NCI-H1930 (cell line): ENCODE measurements at regions not wholly inside any gene's neighbourhood (a gene's known extent, or its start where the extent isn't known, plus 50 kb on each side); places are given as distances from the start of the nearest gene placed in this dataset.
"Not testable (repeated sequence)": the region's sequence is repeated elsewhere in the genome, so short reads cannot be mapped to it uniquely, and the experiment has no call there.

ENCODE experiments used
- DNase-seq, 2 experiments: peaks; one replicate each; lab custom pipeline; 2025; lab: John Stamatoyannopoulos, UW

DNA sequence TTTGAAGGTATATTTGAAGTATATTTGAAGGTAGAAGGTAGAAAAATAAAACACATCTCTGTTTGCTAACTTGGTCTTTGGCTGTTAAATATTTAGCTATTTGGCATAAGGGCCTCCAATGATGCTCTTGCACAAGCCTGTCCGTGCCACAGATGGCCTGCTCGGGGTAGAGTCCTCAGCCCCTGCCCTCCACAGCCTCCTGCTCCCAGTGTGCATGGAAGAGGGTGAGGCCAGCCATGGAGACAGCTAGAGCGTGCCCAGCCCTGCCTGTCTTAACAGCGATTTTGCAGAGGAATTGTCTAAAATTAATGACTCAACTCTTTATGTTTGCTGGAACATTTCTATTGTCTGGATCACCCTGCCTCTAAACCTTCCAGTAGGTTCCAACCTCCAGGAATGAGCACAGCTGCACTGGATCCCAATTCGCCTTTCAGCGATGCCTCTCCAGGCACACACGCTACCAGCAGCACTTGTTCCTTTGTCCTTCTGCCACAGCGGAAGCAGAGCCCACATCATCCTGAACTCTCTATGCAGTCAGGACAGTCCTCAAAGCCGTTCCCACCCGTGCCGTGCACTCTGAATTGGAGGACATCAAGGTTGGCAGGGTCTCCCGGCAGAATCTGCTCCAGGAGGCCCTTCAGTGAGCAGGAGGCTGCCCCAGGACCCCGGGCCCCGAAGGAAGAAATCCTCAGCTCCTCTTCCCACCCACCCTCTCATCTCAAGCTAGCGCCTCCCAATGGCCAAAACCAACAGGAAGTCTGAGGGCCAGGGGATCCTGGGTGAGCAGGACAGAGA lies 254.0 kb upstream of the IRX1 start:
- no peak for DNase-seq

DNA sequence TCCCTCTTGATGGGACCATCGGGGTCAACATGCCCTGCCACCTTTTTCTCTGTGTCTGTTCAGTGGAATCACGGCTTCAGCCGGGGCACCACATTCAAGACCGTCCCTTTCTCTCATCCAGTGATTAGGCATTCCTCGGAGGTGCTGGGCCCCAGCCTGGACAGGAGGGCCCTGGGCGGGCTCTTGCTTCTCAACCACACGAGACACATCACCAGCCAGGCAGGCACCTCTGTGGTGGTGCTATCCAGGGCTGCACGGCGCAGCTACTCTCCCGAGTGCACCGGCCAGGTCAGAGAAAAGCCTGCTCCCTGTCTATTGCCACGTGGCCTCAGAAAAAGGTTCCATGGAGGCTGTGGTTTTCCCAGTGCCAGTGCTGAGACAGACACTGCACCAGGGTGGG lies 255.2 kb upstream of the IRX1 start:
- no peak for DNase-seq

DNA sequence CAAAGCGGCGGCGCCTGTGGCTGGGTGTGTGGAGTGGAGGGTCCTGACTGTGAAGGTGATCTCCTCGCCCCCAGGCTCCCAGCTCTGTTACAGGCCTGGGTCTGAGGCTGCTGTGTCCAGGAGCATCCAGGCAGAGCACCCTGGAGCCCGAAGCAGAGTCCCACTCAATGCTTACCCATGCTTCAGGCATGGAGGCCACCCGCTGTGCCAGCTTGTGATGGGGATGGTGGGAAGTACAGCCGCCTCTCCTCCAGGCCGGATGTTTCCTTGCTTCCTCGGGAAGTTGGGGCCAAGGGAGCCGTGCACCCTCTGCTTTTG lies 255.9 kb upstream of the IRX1 start:
- no peak for DNase-seq

DNA sequence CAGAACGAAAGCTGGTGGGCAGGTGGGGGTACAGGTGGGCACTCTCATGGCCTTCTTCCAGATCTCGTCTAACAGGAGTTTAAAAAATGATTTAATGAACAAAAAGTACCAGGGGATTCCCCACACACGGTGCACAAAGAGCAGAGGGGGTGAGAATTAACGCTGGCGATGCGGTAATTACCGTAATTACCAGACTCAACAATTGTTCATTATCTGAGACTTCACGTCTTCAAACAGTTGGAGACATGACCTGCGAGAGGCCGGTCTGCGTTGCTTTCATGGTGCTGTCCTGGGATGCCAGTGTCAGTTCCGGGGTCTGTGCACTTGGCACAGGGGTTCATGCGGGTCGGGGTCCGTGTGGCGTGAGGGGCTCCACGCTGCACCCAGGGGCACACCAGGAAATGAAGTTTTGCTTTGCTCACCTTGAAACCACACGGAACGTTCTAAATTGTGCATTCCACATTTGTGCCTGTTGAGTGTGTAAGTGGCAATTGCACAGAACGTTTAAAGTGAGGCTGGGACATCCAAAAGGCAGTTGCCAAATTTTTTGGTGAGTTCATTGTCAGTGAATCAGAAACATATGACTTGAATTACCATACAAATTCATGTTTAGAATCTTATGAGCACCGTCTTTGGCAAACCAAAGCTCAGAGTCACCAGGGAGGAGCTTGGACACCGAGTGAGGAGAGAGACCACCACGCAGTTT lies 256.4 kb upstream of the IRX1 start:
- no peak for DNase-seq

DNA sequence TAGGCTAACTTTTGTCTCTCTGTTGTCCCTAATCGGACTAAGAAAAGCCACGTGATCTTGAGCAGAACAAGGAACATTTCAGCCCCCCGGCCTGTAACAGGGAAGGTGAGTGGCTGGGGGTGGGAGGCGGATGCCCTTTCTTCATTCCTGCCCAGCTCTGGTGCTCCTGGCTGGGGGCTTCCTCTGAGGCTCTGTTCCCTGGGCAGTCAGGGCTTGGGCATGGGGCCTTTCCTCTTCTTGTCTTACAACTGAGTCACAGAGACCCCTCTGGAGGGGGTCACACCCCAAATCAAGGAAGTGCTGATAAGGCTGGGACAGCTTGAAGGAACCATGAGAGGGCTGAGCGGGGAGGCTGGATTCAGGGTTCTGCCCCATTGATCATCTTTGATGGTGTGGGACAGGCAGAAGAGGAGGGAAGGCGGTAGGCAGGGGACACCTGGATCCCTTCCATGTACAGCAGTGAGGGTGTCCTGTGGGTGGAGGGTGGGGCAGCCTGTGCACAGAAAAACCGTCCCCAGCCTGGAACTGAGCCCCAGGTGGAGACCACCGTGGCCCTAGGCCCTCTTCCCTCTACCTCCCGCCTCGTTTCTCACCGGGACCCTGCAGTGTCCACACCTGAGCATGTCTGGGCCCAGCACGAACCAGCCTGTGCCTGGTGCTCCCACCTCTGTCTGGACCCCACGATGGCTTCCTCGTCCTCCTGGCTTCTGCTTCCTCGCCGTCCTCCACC lies 257.7 kb upstream of the IRX1 start:
- DNase-seq: no peak

DNA sequence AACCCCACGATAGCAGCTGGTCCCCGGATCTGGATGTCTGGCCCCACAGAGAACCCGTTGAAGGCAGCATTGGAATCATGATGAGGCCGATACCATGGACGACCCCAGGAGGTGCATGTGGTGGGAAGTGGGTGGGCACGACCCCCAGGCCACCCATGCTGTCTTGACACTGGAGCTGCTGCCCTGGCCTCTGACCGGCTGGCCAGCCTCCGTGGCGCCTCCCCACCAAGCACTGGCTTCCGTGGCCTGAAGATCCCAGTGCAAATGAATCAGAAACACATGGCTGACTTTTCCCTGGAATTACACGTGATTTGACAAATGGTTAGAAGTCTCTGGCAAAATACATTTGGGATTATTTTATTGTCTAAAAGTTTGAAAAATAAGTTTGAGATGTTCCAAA lies 259.0 kb upstream of the IRX1 start:
- DNase-seq: no peak

DNA sequence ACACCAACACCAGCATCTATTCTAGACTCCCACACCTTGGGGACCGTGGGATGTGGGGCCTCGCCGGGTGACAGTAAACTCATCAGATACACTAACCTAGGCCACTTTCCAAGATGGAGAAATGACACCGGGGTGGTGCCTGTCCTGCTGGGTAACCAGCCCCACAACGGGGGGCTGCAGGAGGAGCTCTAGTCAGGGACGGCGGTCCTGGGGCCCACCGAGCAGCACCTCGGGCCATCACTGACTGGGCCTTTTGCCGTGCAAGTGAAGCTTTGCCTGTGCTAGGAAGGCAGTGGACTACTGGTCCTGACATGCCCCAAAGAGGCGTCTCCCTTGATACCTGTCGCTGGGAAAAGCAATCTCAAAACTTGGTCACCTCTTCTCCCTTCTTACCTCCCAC lies 260.3 kb upstream of the IRX1 start:
- DNase-seq: no peak

DNA sequence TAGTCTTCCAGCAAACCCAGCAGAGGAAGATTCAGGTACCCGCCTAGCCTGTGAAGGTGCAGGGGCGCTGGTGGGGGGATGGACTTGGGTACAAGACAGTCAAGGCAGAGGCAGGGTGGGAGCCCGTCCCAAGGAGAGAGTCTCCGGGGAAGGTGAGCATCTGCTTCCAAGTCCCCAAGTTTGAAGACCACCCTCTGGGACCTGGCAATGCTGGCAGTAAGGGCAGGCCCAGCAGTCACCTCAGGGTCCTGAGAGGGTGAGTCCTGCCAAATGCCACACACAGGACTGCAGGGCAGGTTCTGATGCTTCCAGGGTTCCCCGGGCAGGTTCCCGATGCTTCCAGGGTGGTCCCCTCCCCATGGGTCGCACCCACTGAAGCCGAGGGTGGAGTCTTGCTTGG lies 261.8 kb upstream of the IRX1 start:
- DNase-seq: no peak

DNA sequence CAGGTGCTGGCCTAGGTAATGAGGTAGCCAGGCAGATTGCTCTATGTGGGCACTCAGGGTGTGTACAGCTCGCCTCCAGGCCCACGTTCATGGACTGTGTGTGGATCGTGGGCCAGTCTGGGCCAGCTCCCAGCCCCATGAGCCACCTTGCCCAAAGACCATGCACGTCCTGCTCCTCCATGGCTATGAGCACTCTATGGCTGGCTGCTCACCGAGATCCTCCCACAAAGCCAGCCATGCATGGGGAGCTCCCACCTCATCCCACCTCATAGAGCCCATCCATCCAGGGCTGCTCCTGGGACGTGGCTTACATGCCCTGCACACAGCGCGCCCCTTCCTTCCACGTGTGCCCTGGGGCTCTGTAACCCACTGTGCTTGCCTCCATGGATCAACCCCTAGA lies 262.5 kb upstream of the IRX1 start:
- no peak for DNase-seq

DNA sequence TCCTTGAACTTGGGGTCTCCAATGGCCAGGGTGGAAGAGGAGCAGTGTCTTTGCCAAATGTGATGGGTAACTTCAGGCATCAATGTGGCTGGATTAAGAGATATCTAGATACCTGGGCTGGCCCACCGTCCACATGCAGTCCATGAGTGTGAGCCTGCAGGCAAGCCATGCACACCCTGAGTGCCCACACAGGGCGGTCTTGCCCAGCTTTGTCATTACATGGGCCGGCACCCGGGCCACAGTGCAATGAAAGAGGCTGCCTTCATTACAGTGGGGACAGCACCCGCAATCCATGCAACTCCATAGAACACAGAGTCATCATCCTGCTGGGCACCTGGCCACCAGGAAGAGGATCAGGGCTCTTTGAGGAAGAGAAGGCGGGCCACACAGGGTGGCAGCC lies 263.8 kb upstream of the IRX1 start:
- no peak for DNase-seq

DNA sequence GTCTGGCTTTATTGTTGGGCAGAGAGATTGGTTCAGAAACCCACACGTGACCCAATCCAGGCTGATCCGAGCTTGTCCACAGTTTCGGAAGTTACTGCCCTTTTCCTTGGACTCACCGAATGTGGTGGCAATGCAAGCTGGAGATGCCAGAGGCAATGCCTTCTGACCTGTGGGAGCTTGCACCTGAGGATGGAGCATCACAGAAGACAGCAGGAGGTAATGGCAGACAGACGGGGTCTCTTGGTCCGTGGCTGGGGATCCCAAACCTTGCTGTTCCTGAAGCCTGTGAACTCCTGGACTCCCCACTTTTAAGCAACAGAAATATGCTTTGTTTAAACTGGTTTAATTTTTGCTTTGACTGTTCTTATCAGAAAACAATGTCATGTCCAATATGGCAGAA lies 265.2 kb upstream of the IRX1 start:
- DNase-seq: no peak

DNA sequence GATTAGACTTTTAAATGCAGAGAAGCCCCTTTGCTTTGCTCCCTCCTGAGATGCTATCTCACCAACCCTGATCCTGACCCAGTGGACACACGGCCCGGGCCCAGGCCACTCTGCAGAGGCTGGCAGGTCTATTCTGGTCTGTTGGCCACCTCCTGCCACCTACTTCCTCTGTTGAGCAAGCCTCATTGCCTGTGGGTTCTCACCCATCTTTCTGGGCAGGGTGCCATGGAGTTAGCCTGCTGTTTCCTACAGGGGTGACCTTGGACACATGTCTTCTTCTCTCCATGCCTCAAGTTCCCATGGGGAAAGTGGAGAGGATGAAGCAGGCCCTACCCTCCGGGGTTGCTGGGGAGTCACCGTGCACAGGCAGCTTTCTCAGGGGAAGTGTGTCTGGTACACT lies 266.2 kb upstream of the IRX1 start:
- DNase-seq: no peak

DNA sequence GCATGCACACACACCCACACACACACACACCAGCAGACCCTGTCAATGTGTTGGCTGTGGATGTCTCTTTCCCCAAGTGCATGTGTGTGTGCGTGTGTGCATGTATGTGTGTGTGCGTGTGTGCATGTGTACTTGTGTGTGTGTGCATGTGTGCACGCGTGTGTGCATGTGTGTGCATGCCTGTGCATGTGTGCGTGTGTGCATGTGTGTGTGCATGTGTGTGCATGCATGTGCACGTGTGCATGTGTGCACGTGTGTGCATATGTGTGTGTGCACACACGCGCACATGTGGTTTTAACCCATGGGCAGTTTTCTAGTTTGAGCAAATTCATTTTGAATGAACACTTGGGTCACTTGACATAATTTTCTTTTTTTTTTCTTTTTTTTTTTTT lies 268.8 kb upstream of the IRX1 start:
- no peak for DNase-seq

DNA sequence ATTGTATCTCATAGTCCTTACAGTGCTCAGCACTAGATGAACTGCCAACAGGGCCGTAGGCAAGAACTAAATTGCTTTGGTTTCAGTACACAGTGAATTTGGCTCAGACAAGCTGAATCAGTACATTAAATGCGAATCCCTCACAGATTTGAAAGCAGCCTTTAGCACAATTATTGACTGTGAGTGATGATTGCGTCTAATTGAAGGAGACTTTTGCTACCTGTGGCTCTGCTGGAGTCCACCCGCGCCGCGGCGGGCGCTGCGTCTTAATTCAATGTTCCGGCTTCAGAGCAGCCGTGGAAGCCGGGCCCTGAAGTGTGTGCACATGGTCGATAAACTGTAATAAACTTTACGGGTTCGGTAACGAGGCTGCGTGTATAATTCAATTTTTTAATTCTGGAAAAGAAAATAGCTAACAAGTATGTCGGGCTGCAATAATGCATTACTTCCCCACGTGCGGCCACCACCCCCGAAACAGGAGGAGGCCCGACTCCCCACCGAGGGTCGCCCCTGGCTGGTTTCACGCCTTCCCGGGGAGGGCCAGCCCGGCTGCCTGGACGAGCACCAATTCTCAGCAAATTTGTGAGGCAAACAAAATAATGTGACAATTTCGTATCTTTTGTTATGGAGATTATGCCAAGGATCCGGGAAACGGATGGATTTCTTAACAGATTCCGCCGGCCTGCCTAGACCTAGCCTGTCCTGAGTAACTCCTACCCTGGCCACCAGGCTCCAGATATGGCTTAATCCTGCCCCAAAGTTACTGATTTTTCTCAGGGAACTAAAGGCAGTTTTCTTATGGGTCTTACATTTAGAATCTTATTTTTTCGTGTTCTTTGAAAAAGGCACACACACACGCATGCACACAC lies 269.4 kb upstream of the IRX1 start:
- DNase-seq: peak in 1 of 2 experiments; percentile 44

DNA sequence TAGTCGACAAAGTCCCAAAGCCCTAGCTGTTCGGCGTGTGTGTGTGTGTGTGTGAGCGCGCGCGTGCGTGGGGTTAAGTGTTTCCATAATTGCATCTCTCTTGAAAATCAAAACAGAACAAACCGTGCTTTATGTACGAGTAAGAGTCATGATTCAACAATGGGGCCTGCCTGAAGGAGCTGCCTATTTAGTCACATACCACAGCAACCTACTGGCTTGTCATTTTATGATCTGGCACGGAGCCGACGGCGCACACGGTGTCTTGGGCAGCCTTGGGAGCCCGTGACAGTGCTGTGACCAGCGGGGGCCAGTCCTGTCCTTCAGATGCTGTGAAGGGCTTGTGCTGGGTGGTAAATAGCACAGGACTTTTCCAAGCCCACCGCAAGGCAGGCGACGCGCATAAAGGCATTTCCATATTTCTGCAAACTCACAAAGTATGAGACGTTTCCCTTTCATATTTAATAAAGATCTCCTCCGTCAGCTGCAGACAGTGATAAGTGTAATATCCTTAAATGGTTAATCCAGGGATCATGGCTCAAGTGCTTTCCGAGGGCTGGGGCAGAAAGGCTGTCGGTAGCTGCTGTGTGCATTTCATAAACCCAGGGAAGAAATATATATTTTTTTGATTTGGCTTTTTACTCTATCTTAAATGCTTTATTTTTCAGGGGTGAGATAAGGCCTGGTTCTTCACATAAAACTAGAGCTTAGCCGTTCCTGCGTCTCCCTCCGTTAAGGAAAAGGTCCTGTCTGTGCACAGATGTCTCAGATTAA lies 270.2 kb upstream of the IRX1 start:
- peak in 1 of 2 experiments; percentile 45 for DNase-seq

DNA sequence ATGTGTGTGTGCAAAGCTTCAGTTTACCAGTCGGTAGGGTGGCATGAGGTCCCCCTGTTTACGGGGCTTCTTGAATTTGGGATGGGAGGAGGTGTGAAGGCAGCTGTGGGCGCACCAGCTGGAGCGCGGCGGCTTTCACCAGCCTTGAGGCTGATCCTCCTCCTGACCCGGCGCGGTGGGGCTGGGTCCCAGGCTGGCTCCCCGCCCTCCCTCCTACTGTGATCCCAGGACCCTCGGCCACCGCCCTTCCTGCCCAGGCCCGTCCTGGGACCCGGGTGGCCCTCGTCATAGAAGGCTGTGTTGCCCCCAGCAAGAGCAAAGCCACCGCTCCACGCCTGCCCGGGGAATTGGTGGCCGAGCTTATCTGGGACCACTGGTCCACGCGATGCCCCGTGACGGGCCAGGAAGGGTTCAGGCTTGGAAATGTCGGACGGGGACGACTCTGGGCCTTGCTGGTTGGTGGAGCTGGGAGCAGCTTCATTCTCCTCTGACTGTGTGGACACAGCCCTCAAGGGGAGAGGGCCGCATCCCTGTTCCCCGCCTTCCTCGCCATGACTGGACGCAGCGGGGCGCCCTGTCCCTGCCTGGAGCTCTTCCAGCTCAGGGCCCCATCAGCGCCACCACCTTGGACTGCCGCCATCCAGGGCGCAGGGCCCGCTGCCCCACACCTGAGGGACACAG lies 271.1 kb upstream of the IRX1 start:
- DNase-seq: no peak

DNA sequence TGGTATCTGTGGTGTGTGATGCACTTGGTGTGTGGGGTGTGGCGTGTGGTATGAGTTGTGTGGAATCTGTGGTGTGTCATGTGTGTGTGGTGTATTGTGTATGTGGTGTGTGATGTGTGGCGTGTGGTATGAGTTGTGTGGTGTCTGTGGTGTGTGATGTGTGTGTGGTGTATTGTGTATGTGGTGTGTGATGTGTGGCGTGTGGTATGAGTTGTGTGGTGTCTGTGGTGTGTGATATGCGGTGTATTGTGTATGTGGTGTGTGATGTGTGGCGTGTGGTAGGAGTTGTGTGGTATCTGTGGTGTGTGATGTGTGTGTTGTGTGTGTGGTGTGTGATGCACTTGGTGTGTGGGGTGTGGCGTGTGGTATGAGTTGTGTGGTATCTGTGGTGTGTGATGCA lies 271.7 kb upstream of the IRX1 start:
- DNase-seq: not testable (repeated sequence)

DNA sequence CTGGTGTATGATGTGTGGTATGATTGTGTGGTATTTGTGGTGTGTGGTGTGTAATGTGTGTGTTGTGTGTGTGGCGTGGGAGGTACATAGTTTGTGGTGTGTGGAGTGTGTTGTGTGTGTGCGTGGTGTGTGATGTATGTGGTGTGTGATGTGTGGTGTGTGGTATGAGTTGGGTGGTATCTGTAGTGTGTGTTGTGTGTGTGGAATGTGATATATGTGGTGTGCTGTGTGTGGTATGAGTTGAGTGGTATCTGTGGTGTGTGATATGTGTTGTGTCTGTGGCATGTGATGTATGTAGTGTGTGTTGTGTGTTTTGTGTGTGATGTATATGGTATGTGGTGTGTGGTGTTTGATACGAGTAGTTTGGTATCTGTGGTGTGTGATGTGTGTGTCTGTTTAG lies 272.5 kb upstream of the IRX1 start:
- DNase-seq: no peak

DNA sequence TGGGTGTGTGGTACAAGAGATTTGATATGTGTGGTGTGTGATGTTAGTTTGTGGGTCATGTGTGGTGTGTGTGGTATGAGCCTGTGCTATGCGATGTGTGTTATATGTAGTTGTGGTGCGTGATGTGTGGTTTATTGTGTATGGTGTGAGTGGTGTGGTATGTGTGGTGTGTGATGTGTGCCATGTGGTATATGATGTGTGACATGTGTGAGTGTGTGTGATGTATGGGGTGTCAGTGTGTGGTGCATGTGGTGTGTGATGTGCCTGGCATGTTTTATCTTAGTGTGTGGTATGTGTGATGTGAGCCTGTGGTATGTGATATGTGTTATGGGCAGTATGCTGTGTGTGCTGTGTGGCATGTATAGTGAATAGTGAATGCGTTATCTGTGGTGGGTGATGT lies 273.0 kb upstream of the IRX1 start:
- DNase-seq: no peak

DNA sequence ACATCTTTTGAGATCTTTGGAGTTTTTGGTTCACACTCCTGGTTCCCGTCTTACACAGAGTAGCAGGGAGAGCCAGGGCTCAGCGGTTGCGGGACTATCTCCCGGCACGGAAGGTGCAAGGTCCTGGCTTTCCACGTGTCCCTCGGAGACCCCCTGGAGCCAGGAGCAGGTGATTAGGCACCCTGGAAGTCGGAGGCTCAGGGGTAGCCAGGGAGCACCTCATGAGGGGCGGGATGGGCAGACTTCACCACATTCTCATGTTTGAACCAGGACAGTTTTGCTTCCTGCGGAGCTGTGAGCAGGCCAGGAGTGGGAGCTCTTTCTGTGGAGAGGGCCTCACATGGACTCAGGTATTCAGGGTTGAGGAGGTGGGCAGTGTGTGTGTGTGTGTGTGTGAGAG lies 273.7 kb upstream of the IRX1 start:
- no peak for DNase-seq
